ENCODE measurements at regions not wholly inside any gene's neighbourhood (a gene's known extent, or its start where the extent isn't known, plus 50 kb on each side); places are given as distances from the start of the nearest gene placed in this dataset.

- TF ChIP-seq CTCF (IDR thresholded peaks at IDR 0.05; ENCODE audit: control extremely low read depth in 1 of 3, insufficient read depth in 1 of 3, low read depth in 1 of 3, low read length in 3 of 3): no peak
- no peak for TF ChIP-seq USF2 (IDR thresholded peaks at IDR 0.05; ENCODE audit: low read length)
Measured at GRCh38 chr1:81135524-81135923, 665.2 kb upstream of the ADGRL2 start.

Measured in H1 (cell line).